HG03159 (cell line): ENCODE measurements at regions not wholly inside any gene's neighbourhood (a gene's known extent, or its start where the extent isn't known, plus 50 kb on each side); places are given as distances from the start of the nearest gene placed in this dataset.

Experiments used
- ATAC-seq: cut with Tn5 transposase; IDR thresholded peaks from one replicate; pipeline ENCODE4 v1.9.1; 2021; ENCODE audit warnings: mild to moderate bottlenecking, moderate library complexity; ENCODE audit not compliant: unreplicated experiment

GRCh38 chr13:97627566-97627965 is 193.6 kb downstream of the RAP2A start:
- no peak for ATAC-seq

- no peak for ATAC-seq
Observed at GRCh38 chr13:97629601-97630272, 195.8 kb downstream of the RAP2A start.

- peak; percentile 13 for ATAC-seq
Observed at GRCh38 chr13:97630725-97631124, 196.8 kb downstream of the RAP2A start.

- ATAC-seq, result peak; percentile 69
Observed at GRCh38 chr13:97631158-97631557, 197.2 kb downstream of the RAP2A start.

- no peak for ATAC-seq
Observed at GRCh38 chr13:97639236-97639635, 205.3 kb downstream of the RAP2A start.

- no peak for ATAC-seq
Observed at GRCh38 chr13:97640268-97640667, 206.3 kb downstream of the RAP2A start.

- no peak for ATAC-seq
Observed at GRCh38 chr13:97648171-97648880, 214.4 kb downstream of the RAP2A start.

GRCh38 chr13:97648881-97649224 is 214.9 kb downstream of the RAP2A start:
- no peak for ATAC-seq

GRCh38 chr13:97653443-97654140 is 219.6 kb downstream of the RAP2A start:
- ATAC-seq, result no peak

GRCh38 chr13:97654236-97654635 is 220.3 kb downstream of the RAP2A start:
- no peak for ATAC-seq

- ATAC-seq, result no peak
Observed at GRCh38 chr13:97658556-97658955, 224.6 kb downstream of the RAP2A start.

- no peak for ATAC-seq
Observed at GRCh38 chr13:97659602-97660001, 225.6 kb downstream of the RAP2A start.

GRCh38 chr13:97660594-97661260 is 226.8 kb downstream of the RAP2A start:
- ATAC-seq, result no peak

- no peak for ATAC-seq
Observed at GRCh38 chr13:97686594-97686993, 252.6 kb downstream of the RAP2A start.

GRCh38 chr13:97692628-97693027 is 258.7 kb downstream of the RAP2A start:
- no peak for ATAC-seq

GRCh38 chr13:97695684-97696083 is 257.8 kb upstream of the IPO5 start:
- ATAC-seq, result no peak

- ATAC-seq, result no peak
Observed at GRCh38 chr13:97696921-97697320, 256.6 kb upstream of the IPO5 start.

GRCh38 chr13:97700306-97700848 is 253.1 kb upstream of the IPO5 start:
- ATAC-seq, result no peak

GRCh38 chr13:97702614-97703013 is 250.9 kb upstream of the IPO5 start:
- ATAC-seq, result no peak

- no peak for ATAC-seq
Observed at GRCh38 chr13:97710797-97711196, 242.7 kb upstream of the IPO5 start.

- ATAC-seq, result no peak
Observed at GRCh38 chr13:97712770-97713169, 240.7 kb upstream of the IPO5 start.
